ENCODE measurements at regions not wholly inside any gene's neighbourhood (a gene's known extent, or its start where the extent isn't known, plus 50 kb on each side); places are given as distances from the start of the nearest gene placed in this dataset.

GRCh38 chr21:35743571-35743970 lies 316.8 kb downstream of the SETD4 start:
- Histone ChIP-seq H3K79me2 (ENCODE audit: control insufficient read depth, low read length) (no peaks in the 10 kb centered on the region), H4K20me1 (ENCODE audit: control insufficient read depth, insufficient read depth, low read depth, low read length) (no peaks in the 10 kb centered on the region), H3K4me2 (ENCODE audit: low read length) (no peak overlapping the region), H3K36me3 (ENCODE audit: control insufficient read depth, low read length) (no peaks in the 10 kb centered on the region), H3K27ac (ENCODE audit: low read depth, low read length) (no peak overlapping the region), H3K4me3 (ENCODE audit: low read length) (no peak overlapping the region), H3F3A (ENCODE audit: control insufficient read depth, insufficient read depth) (no peaks in the 10 kb centered on the region), H3K27me3 (ENCODE audit: control insufficient read depth, low read length) (no peaks in the 10 kb centered on the region), H3K9me3 (ENCODE audit: control insufficient read depth, insufficient read depth, low read length) (no peaks in the 10 kb centered on the region), H3K4me1 (ENCODE audit: control insufficient read depth, low read length) (no peaks in the 10 kb centered on the region), H3K9me2 (replicated peaks; ENCODE audit: control insufficient read depth, low read length) (no peaks in the 10 kb centered on the region)
- no peak for TF ChIP-seq CTCF (IDR thresholded peaks at IDR 0.05; ENCODE audit: low read depth, low read length, poor library complexity, severe bottlenecking)
- no peak for TF ChIP-seq EZH2phosphoT487 (IDR thresholded peaks at IDR 0.05; ENCODE audit: borderline replicate concordance, low read length)

GRCh38 chr21:35738347-35738961 lies 321.9 kb downstream of the SETD4 start:
- no peaks in the 10 kb centered on the region for H3K36me3 ChIP-seq (ENCODE audit: control insufficient read depth, low read length)
- no peaks in the 10 kb centered on the region for H3F3A ChIP-seq (ENCODE audit: control insufficient read depth, insufficient read depth)
- no peaks in the 10 kb centered on the region for H4K20me1 ChIP-seq (ENCODE audit: control insufficient read depth, insufficient read depth, low read depth, low read length)
- no peaks in the 10 kb centered on the region for H3K9me3 ChIP-seq (ENCODE audit: control insufficient read depth, insufficient read depth, low read length)
- H3K9me2 ChIP-seq (replicated peaks; ENCODE audit: control insufficient read depth, low read length) = no peaks in the 10 kb centered on the region
- no peaks in the 10 kb centered on the region for H3K79me2 ChIP-seq (ENCODE audit: control insufficient read depth, low read length)
- no peak overlapping the region for H3K4me3 ChIP-seq (ENCODE audit: low read length)
- TF ChIP-seq CTCF (IDR thresholded peaks at IDR 0.05; ENCODE audit: low read depth, low read length, poor library complexity, severe bottlenecking) (no peak), EZH2phosphoT487 (IDR thresholded peaks at IDR 0.05; ENCODE audit: borderline replicate concordance, low read length) (no peak)
- H3K27ac ChIP-seq (ENCODE audit: low read depth, low read length) = no peak overlapping the region
- no peak overlapping the region for H3K4me2 ChIP-seq (ENCODE audit: low read length)
- H3K4me1 ChIP-seq (ENCODE audit: control insufficient read depth, low read length) = no peaks in the 10 kb centered on the region
- no peaks in the 10 kb centered on the region for H3K27me3 ChIP-seq (ENCODE audit: control insufficient read depth, low read length)

GRCh38 chr21:35737899-35738346 lies 322.4 kb downstream of the SETD4 start:
- Histone ChIP-seq H3K79me2 (ENCODE audit: control insufficient read depth, low read length) (no peaks in the 10 kb centered on the region), H3K4me2 (ENCODE audit: low read length) (no peak overlapping the region), H3K4me1 (ENCODE audit: control insufficient read depth, low read length) (no peaks in the 10 kb centered on the region), H3K4me3 (ENCODE audit: low read length) (no peak overlapping the region), H3K27me3 (ENCODE audit: control insufficient read depth, low read length) (no peaks in the 10 kb centered on the region), H3K36me3 (ENCODE audit: control insufficient read depth, low read length) (no peaks in the 10 kb centered on the region), H4K20me1 (ENCODE audit: control insufficient read depth, insufficient read depth, low read depth, low read length) (no peaks in the 10 kb centered on the region), H3K9me2 (replicated peaks; ENCODE audit: control insufficient read depth, low read length) (no peaks in the 10 kb centered on the region), H3K9me3 (ENCODE audit: control insufficient read depth, insufficient read depth, low read length) (no peaks in the 10 kb centered on the region), H3K27ac (ENCODE audit: low read depth, low read length) (no peak overlapping the region), H3F3A (ENCODE audit: control insufficient read depth, insufficient read depth) (no peaks in the 10 kb centered on the region)
- TF ChIP-seq CTCF (IDR thresholded peaks at IDR 0.05; ENCODE audit: low read depth, low read length, poor library complexity, severe bottlenecking) (no peak), EZH2phosphoT487 (IDR thresholded peaks at IDR 0.05; ENCODE audit: borderline replicate concordance, low read length) (no peak)

Data from DOHH2 (cell line).